K562 (cell line): ENCODE measurements at regions not wholly inside any gene's neighbourhood (a gene's known extent, or its start where the extent isn't known, plus 50 kb on each side); places are given as distances from the start of the nearest gene placed in this dataset.
"Not testable (repeated sequence)": the region's sequence is repeated elsewhere in the genome, so short reads cannot be mapped to it uniquely, and the experiment has no call there.

Experiments used
- CEBPB ChIP-seq: fragments of 450-650 bp; IDR thresholded peaks from 2 replicates; pipeline ENCODE4 v1.6.1; 2016; ENCODE audit warnings: missing genetic modification characterization, missing compliant biosample characterization
- DNMT1 ChIP-seq: fragments of 450-650 bp; IDR thresholded peaks from 2 replicates; pipeline ENCODE4 v1.6.1; 2016; ENCODE audit warnings: antibody characterized with exemption, mild to moderate bottlenecking
- IRF2 ChIP-seq: sonication (generic); formaldehyde crosslinking; IDR thresholded peaks from 2 replicates; pipeline ENCODE4 v1.8.1; 2022; ENCODE audit warnings: mild to moderate bottlenecking, missing genetic modification reagents
- KDM5B ChIP-seq: fragments of 200-600 bp; sonication (generic); IDR thresholded peaks from 2 replicates; pipeline ENCODE4 v1.6.1; 2012; ENCODE audit warnings: low read depth, mild to moderate bottlenecking, moderate library complexity, low read length, control low read depth, inconsistent platforms; ENCODE audit not compliant: insufficient replicate concordance
- PHF8 ChIP-seq: fragments of 200-600 bp; sonication (generic); IDR thresholded peaks from 2 replicates; pipeline ENCODE4 v1.6.1; 2012; ENCODE audit warnings: mixed run types, mild to moderate bottlenecking, inconsistent platforms, low read length, moderate library complexity, borderline replicate concordance
- SREBF1 ChIP-seq: fragments of 150-350 bp; IDR thresholded peaks from 2 replicates; pipeline ENCODE4 v1.6.1; 2014; ENCODE audit warnings: antibody characterized with exemption, low read depth, low read length, borderline replicate concordance
- ZNF274 ChIP-seq: IDR thresholded peaks from 2 replicates; pipeline ENCODE4 v1.6.1; 2011; ENCODE audit warnings: low read depth, mild to moderate bottlenecking, low read length, moderate library complexity, borderline replicate concordance
- ZNF354B ChIP-seq: fragments of 250-450 bp; sonication (Bioruptor Pico); IDR thresholded peaks from 2 replicates; pipeline ENCODE4 v1.4.0; 2020
- TF ChIP-seq, protein P1 (sequence below): IDR thresholded peaks from 2 replicates; pipeline ENCODE4 v1.6.1; 2011; ENCODE audit warnings: borderline replicate concordance, low read depth, mild to moderate bottlenecking, moderate library complexity, low read length; ENCODE audit not compliant: insufficient read depth, poor library complexity, severe bottlenecking
- TF ChIP-seq, protein P2 (sequence below), 3 experiments: IDR thresholded peaks in 2 of 3; conservative IDR thresholded peaks in 1 of 3; 2 replicates each; pipeline ENCODE4 v1.5.1; 2011 to 2012; ENCODE audit warnings: low read length in 3 of 3, mild to moderate bottlenecking in 3 of 3, control low read depth in 2 of 3, improper control_type of control experiment in 1 of 3, inconsistent platforms in 1 of 3, low read depth in 1 of 3, mixed read lengths in 1 of 3, moderate library complexity in 1 of 3; ENCODE audit not compliant: insufficient read depth in 2 of 3

DNA sequence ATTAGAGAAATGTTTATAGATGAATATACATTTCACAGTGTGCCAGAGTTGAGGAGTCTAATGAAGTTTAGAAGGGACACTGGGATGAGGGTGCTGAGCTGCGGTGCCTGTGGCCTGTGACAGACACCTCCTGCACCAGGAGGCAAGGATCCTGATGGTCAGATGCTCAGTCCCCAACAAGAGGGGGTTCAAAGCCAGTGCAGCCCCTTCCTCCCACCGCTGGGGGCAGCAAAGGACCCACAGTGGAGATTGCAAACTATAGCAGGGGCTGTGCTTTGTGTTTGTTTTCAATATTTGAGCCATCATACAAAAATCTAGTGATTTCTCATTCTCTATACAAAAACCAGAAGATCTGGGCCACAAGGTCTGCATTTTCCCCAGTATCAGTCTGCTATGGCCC lies 170.5 kb upstream of the PLGLB2 start:
- TF ChIP-seq IRF2 (CRISPR knock-in tag); CEBPB; KDM5B; PHF8; SREBF1; ZNF274; DNMT1; ZNF354B (CRISPR knock-in tag): not testable (repeated sequence)
- TF ChIP-seq, protein P1, sequence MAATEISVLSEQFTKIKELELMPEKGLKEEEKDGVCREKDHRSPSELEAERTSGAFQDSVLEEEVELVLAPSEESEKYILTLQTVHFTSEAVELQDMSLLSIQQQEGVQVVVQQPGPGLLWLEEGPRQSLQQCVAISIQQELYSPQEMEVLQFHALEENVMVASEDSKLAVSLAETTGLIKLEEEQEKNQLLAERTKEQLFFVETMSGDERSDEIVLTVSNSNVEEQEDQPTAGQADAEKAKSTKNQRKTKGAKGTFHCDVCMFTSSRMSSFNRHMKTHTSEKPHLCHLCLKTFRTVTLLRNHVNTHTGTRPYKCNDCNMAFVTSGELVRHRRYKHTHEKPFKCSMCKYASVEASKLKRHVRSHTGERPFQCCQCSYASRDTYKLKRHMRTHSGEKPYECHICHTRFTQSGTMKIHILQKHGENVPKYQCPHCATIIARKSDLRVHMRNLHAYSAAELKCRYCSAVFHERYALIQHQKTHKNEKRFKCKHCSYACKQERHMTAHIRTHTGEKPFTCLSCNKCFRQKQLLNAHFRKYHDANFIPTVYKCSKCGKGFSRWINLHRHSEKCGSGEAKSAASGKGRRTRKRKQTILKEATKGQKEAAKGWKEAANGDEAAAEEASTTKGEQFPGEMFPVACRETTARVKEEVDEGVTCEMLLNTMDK, result not testable (repeated sequence)
- TF ChIP-seq, protein P2, sequence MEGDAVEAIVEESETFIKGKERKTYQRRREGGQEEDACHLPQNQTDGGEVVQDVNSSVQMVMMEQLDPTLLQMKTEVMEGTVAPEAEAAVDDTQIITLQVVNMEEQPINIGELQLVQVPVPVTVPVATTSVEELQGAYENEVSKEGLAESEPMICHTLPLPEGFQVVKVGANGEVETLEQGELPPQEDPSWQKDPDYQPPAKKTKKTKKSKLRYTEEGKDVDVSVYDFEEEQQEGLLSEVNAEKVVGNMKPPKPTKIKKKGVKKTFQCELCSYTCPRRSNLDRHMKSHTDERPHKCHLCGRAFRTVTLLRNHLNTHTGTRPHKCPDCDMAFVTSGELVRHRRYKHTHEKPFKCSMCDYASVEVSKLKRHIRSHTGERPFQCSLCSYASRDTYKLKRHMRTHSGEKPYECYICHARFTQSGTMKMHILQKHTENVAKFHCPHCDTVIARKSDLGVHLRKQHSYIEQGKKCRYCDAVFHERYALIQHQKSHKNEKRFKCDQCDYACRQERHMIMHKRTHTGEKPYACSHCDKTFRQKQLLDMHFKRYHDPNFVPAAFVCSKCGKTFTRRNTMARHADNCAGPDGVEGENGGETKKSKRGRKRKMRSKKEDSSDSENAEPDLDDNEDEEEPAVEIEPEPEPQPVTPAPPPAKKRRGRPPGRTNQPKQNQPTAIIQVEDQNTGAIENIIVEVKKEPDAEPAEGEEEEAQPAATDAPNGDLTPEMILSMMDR (IDR thresholded peaks at IDR 0.05 in 2 of 3, conservative IDR thresholded peaks at IDR 0.05 in 1 of 3; ENCODE audit: insufficient read depth in 2 of 3, low read depth in 1 of 3, low read length in 3 of 3), result not testable (repeated sequence)
